Caco-2 (cell line): ENCODE measurements at regions not wholly inside any gene's neighbourhood (a gene's known extent, or its start where the extent isn't known, plus 50 kb on each side); places are given as distances from the start of the nearest gene placed in this dataset.

Experiments
- BruUV-seq: library from RNA; stranded (reverse); fragments of 400-500 nt; replicated peaks from 2 replicates; lab custom pipeline; 2021; lab: Mats Ljungman, UMichigan
- CTCF ChIA-PET: fragments of 300-600 bp; sonication (Branson Sonifier 250); formaldehyde crosslinking; loops from one replicate; lab custom pipeline; 2022; ENCODE audit warnings: antibody characterized with exemption; lab: Charles Lee
- POLR2A ChIA-PET: fragments of 300-600 bp; sonication (Branson Sonifier 250); formaldehyde crosslinking; loops from one replicate; lab custom pipeline; 2022; ENCODE audit warnings: antibody characterized with exemption; lab: Charles Lee
- DNase-seq, 2 experiments: peaks; one replicate each; pipeline versions ENCODE4 v3.0.0 to v3.0.0-alpha.2; 2020 to 2022
- H3K27me3 ChIP-seq: replicated peaks from 2 replicates; pipeline ENCODE4 v1.6.0; 2011; ENCODE audit warnings: low read length; ENCODE audit not compliant: control insufficient read depth, insufficient read depth
- H3K36me3 ChIP-seq: 2 replicates; pipeline ENCODE4 v1.5.1; 2011; ENCODE audit warnings: low read length; ENCODE audit not compliant: control insufficient read depth, insufficient read depth
- H3K4me1 ChIP-seq: fragments of 250-450 bp; sonication (Bioruptor Pico); 2 replicates; pipeline ENCODE4 v1.5.1; 2020; ENCODE audit warnings: mild to moderate bottlenecking
- H3K4me3 ChIP-seq: 2 replicates; pipeline ENCODE4 v1.5.1; 2011; ENCODE audit warnings: low read depth, mild to moderate bottlenecking, control low read depth, low read length
- H3K9me3 ChIP-seq: fragments of 250-450 bp; sonication (Bioruptor Pico); 2 replicates; pipeline ENCODE4 v1.5.1; 2020; ENCODE audit warnings: mild to moderate bottlenecking, moderate library complexity
- H3K27ac Mint-ChIP-seq: one replicate; pipeline ENCODE4 v1.8.0; 2022; ENCODE audit warnings: mixed read lengths; ENCODE audit not compliant: unreplicated experiment
- H3K27me3 Mint-ChIP-seq: one replicate; pipeline ENCODE4 v1.8.0; 2022; ENCODE audit warnings: mixed read lengths; ENCODE audit not compliant: insufficient read depth, unreplicated experiment
- H3K36me3 Mint-ChIP-seq: one replicate; pipeline ENCODE4 v1.8.0; 2022; ENCODE audit warnings: mild to moderate bottlenecking, mixed read lengths; ENCODE audit not compliant: insufficient read depth, unreplicated experiment
- H3K4me1 Mint-ChIP-seq: one replicate; pipeline ENCODE4 v1.8.0; 2022; ENCODE audit warnings: low read depth, mixed read lengths; ENCODE audit not compliant: unreplicated experiment
- H3K4me3 Mint-ChIP-seq: one replicate; pipeline ENCODE4 v1.8.0; 2022; ENCODE audit warnings: mild to moderate bottlenecking, moderate library complexity, mixed read lengths; ENCODE audit not compliant: unreplicated experiment
- H3K9me3 Mint-ChIP-seq: one replicate; pipeline ENCODE4 v1.8.0; 2022; ENCODE audit warnings: mixed read lengths; ENCODE audit not compliant: unreplicated experiment
- intact Hi-C: fragments of 100-400 bp; cut with micrococcal nuclease; formaldehyde crosslinking; loops from one replicate; pipeline ENCODE4 v1.10.0; 2022; ENCODE audit not compliant: unreplicated experiment
- TF ChIP-seq, protein P1 (sequence below), 2 experiments: fragments of 200-600 bp in 1 of 2; IDR thresholded peaks; 1 replicate in 1 of 2; 2 replicates in 1 of 2; pipeline versions ENCODE4 v1.5.1 to v1.8.0; 2011 to 2022; ENCODE audit warnings: antibody characterized with exemption in 1 of 2, control low read depth in 1 of 2, inconsistent platforms in 1 of 2, low read depth in 1 of 2, low read length in 1 of 2, mild to moderate bottlenecking in 1 of 2, moderate library complexity in 1 of 2; ENCODE audit not compliant: insufficient read depth in 1 of 2, severe bottlenecking in 1 of 2, unreplicated experiment in 1 of 2

GRCh38 chr1:60634106-60634505, 448.3 kb upstream of the NFIA start:
- H3K9me3 ChIP-seq = no peaks in the 10 kb centered on the region
- Mint-ChIP-seq H3K4me1 (no peaks in the 10 kb centered on the region), H3K27ac (no peak overlapping the region), H3K9me3 (no peaks in the 10 kb centered on the region), H3K27me3 (no peaks in the 10 kb centered on the region), H3K4me3 (no peak overlapping the region), H3K36me3 (no peaks in the 10 kb centered on the region)
- no peaks in the 10 kb centered on the region for H3K4me1 ChIP-seq
- H3K27me3 ChIP-seq = no peaks in the 10 kb centered on the region
- POLR2A ChIA-PET = no interaction called here
- no TSS peak for BruUV-seq
- H3K4me3 ChIP-seq = no peak overlapping the region
- TF ChIP-seq, protein P1, sequence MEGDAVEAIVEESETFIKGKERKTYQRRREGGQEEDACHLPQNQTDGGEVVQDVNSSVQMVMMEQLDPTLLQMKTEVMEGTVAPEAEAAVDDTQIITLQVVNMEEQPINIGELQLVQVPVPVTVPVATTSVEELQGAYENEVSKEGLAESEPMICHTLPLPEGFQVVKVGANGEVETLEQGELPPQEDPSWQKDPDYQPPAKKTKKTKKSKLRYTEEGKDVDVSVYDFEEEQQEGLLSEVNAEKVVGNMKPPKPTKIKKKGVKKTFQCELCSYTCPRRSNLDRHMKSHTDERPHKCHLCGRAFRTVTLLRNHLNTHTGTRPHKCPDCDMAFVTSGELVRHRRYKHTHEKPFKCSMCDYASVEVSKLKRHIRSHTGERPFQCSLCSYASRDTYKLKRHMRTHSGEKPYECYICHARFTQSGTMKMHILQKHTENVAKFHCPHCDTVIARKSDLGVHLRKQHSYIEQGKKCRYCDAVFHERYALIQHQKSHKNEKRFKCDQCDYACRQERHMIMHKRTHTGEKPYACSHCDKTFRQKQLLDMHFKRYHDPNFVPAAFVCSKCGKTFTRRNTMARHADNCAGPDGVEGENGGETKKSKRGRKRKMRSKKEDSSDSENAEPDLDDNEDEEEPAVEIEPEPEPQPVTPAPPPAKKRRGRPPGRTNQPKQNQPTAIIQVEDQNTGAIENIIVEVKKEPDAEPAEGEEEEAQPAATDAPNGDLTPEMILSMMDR (IDR thresholded peaks at IDR 0.05; ENCODE audit: insufficient read depth in 1 of 2, low read depth in 1 of 2, low read length in 1 of 2, severe bottlenecking in 1 of 2, unreplicated experiment in 1 of 2) = no peak
- intact Hi-C loops = no loop called here
- CTCF ChIA-PET = no interaction called here
- no peaks in the 10 kb centered on the region for H3K36me3 ChIP-seq
- DNase-seq = no peak

- DNase-seq = no peak
- no peaks in the 10 kb centered on the region for H3K27me3 Mint-ChIP-seq
- H3K4me1 ChIP-seq = no peaks in the 10 kb centered on the region
- intact Hi-C loops = no loop called here
- H3K27ac Mint-ChIP-seq = no peak overlapping the region
- ChIA-PET POLR2A (no interaction called here), CTCF (no interaction called here)
- H3K4me3 ChIP-seq = no peak overlapping the region
- no peaks in the 10 kb centered on the region for H3K36me3 Mint-ChIP-seq
- no peaks in the 10 kb centered on the region for H3K4me1 Mint-ChIP-seq
- H3K4me3 Mint-ChIP-seq = no peak overlapping the region
- no peaks in the 10 kb centered on the region for H3K36me3 ChIP-seq
- no peaks in the 10 kb centered on the region for H3K9me3 ChIP-seq
- BruUV-seq = no TSS peak
- no peaks in the 10 kb centered on the region for H3K9me3 Mint-ChIP-seq
- TF ChIP-seq, protein P1 (IDR thresholded peaks at IDR 0.05; ENCODE audit: insufficient read depth in 1 of 2, low read depth in 1 of 2, low read length in 1 of 2, severe bottlenecking in 1 of 2, unreplicated experiment in 1 of 2) = no peak
- H3K27me3 ChIP-seq = no peaks in the 10 kb centered on the region
Measured at GRCh38 chr1:60622486-60622885, 459.9 kb upstream of the NFIA start.

DNA sequence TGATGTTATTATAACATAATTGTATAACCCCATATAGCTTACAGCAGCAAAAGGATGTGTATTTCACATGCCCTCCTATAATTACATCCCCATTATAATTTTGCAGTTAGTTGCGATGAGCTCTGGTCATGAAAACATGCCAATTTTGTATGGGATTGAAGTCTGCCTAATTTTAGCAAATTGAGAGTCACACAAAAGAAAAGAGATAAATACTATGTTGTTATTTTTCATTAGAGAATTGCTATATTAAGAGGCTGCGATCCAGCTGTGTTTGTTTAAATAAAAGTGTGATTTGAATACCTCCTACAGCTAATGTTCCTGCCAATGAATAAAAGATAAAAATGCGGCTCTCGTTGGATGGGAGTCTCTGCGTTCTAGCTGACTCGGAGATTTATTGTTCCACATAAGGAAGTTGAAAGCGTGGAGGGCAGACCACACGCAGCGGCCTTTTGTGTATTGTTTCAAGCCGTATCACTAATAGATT, 461.0 kb upstream of the NFIA start:
- Mint-ChIP-seq H3K4me1 (no peaks in the 10 kb centered on the region), H3K4me3 (no peak overlapping the region), H3K36me3 (no peaks in the 10 kb centered on the region), H3K27ac (no peak overlapping the region), H3K27me3 (no peaks in the 10 kb centered on the region), H3K9me3 (no peaks in the 10 kb centered on the region)
- Histone ChIP-seq H3K27me3 (no peaks in the 10 kb centered on the region), H3K4me3 (no peak overlapping the region), H3K36me3 (no peaks in the 10 kb centered on the region), H3K4me1 (no peaks in the 10 kb centered on the region), H3K9me3 (no peaks in the 10 kb centered on the region)
- no peak for DNase-seq
- intact Hi-C loops = no loop called here
- TF ChIP-seq, protein P1 (IDR thresholded peaks at IDR 0.05; ENCODE audit: insufficient read depth in 1 of 2, low read depth in 1 of 2, low read length in 1 of 2, severe bottlenecking in 1 of 2, unreplicated experiment in 1 of 2) = no peak
- ChIA-PET CTCF (no interaction called here), POLR2A (no interaction called here)
- no TSS peak for BruUV-seq
